Stimulated activated CD8-positive, alpha-beta memory T cell treated with anti-CD3 and anti-CD28 coated beads, Interleukin-4, amount 100 ng/mL, for 1 hour (primary cell): ENCODE measurements at regions not wholly inside any gene's neighbourhood (a gene's known extent, or its start where the extent isn't known, plus 50 kb on each side); places are given as distances from the start of the nearest gene placed in this dataset.

Source experiments
- DNase-seq, 2 donors: peaks; one replicate each; pipeline ENCODE4 v3.0.0-alpha.2; 2020; ENCODE audit warnings: low read depth in 2 of 2, low spot score in 1 of 2

DNA sequence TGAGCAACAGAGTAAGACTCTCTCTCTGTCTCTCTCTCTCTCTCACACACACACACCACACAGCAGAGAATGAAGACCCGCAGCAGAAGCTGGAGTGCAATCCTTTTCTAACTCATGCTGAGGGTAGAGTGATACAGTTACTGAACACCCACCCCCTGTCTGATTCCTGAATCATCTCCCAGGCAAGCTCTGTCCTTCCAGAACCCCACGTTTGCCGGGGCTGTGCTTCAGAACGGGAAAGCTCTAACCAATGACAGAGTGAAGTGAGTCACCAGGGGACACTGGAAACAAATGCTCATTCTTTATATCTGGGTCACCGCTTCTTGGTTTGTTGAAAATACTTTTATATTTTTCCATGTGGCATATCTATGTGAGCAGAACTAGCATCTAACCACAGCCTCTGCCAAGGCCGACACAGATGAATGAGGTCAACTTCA, 553.7 kb upstream of the AMELY start:
- DNase-seq, result no peak

DNA sequence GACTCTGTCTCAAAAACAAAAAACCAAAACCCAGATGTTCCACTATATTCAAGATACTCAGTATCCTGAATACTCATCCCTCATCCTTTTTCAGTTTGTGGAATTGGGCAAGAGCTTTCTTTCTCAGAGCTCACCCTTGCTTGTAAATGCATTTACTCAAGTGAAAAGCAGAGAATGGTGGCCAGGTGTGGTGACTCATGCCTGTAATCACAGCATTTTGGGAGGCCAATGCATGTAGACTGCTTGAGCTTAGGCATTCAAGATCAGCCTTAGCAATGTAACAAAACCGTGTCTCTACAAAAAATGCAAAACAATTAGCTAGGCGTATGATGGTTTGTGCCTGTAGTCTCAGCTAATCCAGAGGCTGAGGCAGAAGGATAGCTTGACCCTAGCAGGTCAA, 553.2 kb upstream of the AMELY start:
- DNase-seq, result no peak

DNA sequence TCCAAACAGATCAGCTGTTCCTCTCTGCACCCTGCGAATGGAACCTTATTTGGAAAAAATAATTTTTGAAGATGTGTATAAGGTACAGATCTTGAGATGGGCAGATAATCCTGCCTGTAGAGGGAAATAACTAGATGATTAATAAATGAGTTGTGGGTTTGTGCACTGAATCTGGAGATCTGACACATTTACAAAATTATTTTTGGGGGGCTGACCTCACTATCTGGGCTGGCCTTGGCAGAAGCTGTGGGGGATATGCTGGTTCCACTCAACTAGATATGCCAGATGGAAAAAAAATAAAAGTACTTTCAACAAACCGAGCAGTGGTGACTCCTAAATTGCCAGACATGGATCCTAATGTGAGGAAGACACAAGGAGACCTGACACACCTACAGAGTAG, 552.2 kb upstream of the AMELY start:
- DNase-seq, result no peak

DNA sequence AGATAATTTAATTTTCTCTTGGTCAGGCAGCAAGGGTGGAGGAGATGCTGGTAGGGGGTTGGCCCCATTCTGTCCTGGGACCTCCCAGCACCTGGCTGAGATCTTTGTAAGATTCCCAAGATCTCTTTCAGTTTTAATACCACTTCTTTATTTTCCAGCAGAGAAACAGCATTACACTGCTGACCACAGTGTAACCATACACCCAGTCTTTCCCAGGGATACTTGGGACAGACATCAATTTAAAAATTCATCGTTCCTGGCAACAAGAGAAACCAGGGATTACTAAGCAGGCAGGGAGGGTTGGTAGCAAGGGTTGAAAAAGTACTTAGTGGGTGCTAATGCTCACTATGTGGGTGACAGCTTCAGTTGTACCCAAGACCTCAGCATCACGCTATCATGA, 551.6 kb upstream of the AMELY start:
- DNase-seq, result no peak

DNA sequence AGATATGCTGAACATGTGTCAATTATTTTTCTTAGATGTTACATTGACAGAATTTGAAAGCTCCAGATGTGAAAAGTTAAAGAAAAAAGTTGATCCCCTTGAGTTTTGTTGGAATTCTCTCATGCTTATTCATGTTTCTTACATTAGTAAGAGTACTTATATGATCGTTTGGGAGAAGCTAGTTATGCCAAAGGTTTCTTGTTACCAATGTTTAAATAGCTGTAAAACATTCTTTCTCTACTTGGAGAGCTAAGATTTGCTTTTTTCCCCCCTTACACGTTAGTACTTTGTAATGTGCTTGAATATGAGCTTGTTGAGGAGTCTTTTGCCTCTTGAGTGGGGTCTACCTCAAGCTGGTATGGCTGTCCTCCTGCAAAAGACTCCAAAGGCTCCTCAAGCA, 551.1 kb upstream of the AMELY start:
- no peak for DNase-seq

DNA sequence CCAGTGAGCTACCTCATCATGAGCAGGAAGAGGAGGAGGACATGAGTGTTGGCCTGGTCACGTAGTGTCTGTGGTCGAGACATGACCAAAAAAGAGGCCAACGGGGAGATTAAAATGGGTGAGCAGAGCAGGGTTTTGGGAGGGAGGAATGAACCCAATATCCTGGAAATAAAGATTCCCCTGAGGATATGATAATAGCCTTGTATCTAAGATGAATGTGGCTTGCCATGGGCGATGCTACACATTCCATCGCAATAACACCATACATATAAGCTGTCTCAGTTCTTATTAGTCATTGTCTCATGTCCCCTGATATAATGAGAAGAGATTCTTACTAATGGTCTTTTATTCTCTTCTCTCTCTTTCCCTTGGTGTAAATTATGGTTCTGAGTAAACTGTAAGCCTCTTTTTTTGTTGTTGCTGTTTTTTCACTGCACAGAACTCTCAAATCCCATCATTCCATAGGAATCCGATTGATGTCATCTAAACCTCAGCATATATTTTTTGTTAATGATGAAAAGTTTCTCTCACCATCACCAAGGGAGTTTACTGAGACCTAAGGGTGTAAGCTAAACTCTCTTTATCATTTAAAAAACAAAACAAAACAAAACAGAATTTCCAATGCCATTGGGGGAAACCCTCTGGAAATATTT, 550.4 kb upstream of the AMELY start:
- no peak for DNase-seq

DNA sequence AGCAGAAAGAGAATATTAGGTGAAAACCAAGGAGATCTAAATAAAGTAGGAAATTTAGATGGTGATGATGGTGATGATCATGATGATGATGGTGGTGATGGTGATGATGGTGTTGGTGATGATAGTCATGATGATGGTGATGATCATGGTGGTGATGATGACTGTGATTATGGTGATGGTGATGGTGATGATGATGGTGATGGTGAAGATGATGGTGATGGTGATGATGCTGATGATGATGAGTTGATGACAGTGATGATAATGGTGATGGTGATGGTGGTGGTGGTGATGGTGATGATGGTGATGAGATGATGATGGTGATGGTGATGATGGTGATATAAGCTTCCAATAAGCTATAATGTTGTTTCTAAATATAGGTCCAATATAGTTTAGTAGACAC, 548.2 kb upstream of the AMELY start:
- no peak for DNase-seq

DNA sequence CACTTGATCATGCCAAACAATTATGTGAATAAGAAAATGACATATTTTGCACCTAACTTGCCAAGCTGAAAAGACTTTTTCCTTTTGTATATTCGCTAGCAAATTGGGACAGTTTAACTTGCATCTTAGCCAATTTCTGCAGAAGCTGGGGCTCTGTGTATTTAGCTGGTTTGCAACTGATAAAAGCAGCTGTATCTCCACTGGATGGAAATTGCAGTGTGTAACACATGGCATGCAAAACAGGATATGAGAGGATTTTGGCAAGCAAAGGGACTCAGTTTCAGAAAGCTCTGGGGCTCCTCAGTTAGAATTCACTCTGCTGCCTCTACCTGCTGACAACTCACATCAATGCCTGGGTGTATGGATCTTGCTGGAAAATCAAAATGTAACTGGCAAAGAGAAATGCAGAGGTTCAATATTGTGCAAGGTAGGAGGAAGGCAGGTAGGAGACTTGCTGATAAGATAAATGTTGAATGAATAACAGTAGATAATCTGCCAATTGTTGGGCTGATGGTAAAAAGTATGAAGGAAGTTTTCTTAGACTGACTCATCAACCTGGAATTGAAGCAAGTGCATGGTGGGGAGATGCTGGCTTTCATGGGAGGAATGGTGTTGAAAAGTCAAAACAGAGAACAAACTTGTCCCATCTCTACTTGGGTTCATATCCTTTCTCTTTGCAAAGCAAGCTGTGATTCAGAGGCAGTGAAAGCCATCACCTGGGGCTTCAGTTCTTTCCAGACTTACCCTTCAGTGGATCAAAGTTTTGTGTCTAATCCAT, 546.9 kb upstream of the AMELY start:
- DNase-seq, result no peak

DNA sequence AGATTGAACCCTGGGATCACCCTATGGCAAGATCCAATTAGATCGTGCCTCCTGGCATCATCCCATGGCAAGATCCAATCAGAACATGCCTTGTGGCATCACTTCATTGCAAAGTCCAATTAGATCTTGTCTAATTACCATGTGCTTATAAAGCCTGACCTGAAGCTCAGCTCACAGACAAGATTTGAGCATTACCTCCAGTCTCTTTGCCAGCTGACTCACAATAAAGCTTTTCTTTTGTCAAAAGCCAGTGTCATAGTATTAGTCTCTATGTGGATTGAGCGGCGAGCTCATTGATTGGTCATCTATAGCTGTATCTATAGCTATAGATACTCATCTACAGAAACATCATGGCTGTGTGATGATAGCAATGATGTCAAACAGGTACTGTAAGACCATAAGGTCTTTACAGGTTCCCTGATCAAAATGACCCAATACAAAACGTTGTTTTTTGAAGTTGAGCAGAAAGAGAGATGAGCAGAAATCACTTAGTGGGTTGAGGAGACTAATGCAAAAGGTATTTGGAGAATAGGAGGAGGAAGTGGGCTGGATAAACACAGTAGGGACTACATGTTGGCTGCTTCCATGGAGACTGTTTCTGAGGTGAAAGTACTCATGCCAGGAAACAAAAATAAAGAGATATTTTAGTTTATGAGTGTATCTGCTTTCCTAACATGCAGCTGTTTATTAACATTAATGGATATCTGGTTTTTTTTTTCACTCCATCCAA, 545.9 kb upstream of the AMELY start:
- DNase-seq, result no peak

DNA sequence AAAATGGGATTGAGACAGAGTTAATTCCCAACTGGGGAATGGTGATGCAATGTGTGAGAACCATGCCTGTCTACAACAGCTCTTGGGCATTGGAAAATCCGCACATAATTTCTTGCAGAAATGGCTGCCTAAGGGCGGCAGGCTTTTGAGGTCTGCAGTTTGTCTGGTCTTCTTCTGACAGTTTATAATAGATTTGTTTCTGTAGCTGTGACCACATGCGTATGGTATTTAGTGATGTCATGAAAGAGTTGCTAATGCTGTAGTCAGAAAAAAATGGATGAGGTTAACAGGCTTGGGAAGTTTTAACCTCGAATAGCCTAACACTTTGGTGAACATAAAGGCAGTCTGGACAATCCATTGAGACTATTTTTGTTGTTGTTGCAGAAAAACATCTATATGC, 544.1 kb upstream of the AMELY start:
- no peak for DNase-seq

DNA sequence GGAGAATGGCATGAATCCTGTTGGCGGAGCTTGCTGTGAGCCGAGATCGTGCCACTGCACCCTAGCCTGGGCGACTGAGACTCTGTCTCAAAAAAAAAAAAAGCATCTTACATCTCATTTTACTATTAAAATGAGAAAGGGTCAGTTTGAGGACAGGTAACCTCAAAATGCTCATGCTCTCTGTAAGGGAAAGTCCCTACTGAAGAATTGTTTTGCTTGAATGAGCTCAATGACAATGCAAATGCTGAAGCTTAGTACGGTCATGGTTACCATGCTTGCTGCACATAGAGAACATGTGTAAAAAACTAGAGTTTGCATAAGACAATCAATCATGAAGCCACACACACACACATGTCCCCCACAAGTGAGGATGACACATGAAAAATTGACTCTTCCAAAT, 541.8 kb upstream of the AMELY start:
- no peak for DNase-seq

DNA sequence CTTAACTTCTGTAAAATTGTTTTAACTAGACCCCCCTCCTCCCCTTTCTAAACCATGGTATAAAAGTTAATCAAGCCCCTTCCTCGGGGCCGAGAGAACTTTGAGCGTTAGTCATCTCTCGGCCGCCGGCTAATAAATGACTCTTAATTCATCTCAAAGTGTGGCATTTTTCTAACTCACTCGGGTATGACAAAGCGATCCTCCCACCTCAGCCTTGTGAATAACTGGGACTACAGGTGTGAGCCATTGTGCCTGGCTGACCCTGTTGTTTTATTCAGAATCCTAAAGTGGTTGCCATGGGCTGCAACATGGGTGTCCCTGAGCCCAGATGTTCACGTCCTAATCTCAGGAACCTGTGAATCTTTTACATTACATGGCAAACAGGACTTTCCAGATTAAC, 540.7 kb upstream of the AMELY start:
- DNase-seq, result no peak

DNA sequence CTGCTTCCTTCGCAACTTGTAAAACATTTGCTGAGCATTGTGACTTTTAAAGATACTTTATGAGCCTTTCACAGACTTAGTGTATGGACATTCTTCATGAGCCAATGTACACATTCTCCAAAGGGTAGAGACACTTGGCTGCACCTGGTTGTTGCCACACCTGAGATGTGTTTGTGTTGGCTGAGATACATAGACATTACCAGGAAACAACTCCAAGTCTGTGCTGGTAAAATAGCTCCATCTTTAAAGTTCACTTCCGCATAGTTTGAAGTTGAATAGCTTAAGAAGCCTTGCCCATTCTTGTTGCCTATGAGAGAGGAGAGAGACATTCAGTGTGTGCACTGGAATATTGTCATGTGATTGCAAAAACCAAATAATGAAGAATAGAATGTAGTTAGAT, 538.3 kb upstream of the AMELY start:
- no peak for DNase-seq

DNA sequence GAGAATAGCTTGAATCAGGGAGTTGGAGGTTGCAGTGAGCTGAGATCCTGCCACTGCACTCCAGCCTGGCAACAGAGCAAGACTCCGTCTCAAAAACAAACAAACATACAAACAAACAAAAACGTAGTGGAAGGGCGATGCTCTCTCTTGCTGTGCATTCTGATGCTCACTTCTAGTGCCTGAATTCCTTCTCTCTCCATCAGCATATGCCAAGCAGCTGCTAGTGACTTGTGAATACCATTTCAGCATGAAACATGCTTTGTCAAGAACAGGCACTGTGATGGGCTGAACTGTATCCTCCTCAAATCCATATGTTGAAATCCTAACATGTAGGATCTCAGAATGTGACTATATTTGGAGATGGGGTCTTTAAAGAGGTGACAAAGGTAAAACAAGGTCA, 537.1 kb upstream of the AMELY start:
- DNase-seq, result no peak

DNA sequence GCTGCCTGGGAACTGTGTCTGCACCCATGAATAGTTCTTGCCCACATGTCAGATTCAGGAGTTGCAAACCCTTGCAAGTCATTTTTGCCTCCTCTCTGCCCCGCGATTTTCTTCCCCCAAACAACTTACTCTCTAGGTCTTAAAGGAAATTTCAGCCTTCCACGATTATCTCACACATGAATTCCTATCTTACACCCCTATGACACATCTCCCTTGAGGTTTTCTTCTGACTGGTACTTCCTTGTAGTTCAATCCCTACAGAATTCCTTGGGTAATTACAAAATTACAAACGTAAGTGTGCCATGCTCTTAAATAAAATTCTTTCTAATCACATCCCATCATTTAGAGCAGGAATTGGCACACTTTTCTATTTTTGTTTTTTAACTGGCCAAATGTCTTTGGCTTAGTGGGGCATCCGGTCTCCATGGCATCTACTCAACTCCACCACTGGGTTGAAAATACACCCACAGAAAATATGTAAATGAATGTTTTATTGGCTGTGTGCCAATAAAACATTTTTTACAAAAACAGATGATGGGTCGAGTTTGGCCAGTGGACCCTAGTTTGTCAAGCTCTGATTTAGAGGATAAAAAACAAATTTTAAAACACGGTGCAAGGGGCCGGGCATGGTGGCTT, 536.4 kb upstream of the AMELY start:
- DNase-seq, result no peak

DNA sequence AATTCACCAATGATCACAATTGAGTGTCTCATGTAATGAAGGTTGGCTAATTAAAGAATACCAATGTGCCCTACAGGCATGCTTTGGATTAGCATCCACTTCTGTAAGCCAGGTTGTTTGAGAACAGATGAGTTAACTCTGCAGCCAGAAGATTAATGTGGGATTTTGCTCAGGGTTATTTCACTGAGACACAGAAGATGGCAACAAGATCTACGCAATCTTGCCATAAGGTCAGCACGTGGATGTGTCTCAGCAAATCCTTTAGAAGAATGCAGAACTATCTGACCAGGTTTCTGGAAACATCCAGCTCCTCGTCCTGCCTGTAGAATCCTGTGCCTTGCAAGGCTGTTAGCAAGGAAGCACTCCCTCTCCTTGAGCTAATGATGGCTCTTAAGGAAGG, 532.6 kb upstream of the AMELY start:
- DNase-seq, result no peak

DNA sequence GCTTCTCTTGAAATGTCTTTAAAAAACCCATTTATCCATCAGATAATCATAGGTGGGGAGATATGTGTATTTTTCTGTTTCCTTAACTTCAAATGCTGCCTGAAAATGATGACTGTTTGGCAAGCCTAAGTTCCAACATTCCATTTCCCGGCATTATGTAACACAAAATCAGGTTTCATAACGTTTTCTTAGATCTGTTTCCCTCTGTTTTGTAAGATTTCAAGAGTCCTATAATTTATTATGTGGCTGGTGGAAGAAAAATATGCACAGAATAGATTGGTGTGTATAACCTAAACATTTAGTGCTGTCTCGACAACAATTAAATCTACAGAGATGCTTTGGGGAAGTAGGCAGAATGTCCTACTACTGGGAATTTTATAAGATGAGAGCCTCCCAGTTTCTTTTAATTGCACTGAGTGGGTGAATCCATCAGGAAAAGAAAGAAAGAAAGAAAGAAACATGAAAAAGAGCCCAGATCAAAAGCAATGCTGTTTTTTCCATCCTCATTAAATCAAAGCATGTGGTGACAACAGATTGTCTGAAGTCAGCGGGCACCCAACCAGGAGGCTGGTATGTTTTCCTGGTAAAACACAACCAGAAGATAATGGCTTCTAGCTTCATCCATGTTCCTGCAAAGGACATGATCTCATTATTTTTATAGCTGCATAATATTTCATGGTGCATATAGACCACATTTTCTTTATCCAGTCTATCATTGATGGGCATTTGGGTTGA, 529.4 kb upstream of the AMELY start:
- no peak for DNase-seq

DNA sequence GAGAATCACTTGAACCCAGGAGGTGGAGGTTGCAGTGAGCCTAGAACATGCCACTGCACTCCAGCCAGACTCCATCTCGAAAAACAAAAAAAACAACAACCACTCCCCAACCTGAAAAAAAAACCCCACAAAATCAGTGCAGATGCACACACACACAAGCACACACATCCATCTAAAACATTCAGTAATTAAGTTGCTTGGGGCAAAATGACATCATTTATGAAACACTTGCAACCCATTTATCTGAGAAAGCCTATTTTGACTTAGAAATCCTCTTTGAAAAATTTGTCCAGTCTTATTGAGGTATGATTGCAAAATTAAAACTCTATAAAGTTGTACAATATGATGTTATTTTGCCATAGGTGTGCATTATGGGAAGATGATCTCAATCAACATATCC, 525.5 kb upstream of the AMELY start:
- no peak for DNase-seq

DNA sequence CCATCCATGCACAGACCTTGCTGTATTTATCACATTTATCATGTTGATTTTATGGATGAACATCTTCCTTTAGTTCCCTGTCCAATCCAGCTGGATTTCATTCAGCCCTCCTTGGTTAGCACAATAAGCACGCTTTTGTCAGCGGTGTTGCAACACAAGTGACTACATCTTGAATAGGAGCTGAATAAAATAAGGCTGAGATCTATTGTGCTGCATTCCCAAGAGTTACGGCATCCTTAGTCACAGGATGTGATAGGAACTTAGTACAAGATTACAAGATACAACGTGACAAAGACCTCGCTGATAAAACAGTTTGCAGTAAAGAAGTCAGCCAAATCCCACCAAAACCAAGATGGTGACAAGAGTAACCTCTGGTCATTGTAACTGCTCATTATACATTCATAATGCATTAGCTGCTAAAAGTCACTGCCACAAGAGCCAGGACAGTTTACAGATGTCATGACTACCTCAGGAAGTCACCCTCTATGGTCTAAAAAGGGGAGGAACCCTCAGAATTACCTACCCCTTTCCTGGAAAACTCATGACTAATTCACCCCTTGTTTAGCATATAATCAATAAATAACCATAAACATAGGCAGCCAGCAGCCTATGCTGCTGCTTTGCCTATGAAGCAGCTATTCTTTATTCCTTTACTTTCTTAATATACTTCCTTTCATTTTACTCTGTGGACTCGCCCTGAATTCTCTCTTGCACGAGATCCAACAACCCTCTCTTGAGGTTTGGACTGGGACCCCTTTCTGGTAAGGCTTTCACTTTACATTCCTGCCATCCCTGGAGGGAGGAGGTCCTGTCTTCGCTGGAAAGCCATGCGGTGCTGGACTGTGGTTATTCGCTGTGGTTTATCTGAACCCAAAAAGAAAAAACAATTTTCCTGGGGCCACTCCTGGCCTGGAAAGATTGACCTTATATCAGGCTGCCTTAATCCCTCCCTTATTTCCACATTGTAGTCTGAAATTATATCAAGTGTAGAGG, 522.6 kb upstream of the AMELY start:
- DNase-seq, result no peak

DNA sequence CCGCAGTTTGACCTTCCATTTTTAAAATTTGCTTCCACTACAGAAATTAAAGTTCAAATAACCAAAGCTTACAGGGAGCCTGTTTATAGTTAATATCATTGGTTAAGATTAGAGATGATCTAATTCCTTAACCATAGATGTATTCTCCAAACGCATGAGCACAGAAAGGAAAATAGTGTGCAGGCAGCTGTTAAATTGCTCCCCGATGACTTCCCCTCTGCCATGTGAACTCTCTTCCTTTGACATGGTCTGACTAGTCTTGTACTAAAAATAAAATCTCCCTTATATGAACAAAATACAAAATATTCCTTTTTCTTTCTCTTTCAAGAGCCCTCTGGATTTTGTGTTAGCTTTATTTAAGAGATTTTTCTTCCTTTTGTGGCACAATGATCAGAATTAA, 507.6 kb upstream of the AMELY start:
- no peak for DNase-seq
